GM12878 (cell line): ENCODE measurements at regions not wholly inside any gene's neighbourhood (a gene's known extent, or its start where the extent isn't known, plus 50 kb on each side); places are given as distances from the start of the nearest gene placed in this dataset.

Experiments used
- ATAC-seq: fragments of 200-7000 bp; cut with Tn5 transposase; 3 replicates; pipeline ENCODE4 v1.9.1; 2020; ENCODE audit warnings: mild to moderate bottlenecking, moderate library complexity
- BruUV-seq: library from RNA; stranded (reverse); fragments of 400-500 nt; replicated peaks from 2 replicates; lab custom pipeline; 2021; lab: Mats Ljungman, UMichigan
- CTCF ChIA-PET: fragments of 300-600 bp; sonication (Branson Sonifier 250); formaldehyde crosslinking; extraction: SDS; loops from one replicate; lab custom pipeline; 2021; ENCODE audit warnings: inconsistent platforms; lab: Yijun Ruan, JAX
- POLR2A ChIA-PET: fragments of 350-600 bp; formaldehyde crosslinking; extraction: SDS; loops from one replicate; lab custom pipeline; 2021; ENCODE audit warnings: inconsistent platforms; lab: Charles Lee
- RAD21 ChIA-PET: fragments of 300-600 bp; sonication (Branson Sonifier 250); formaldehyde crosslinking; loops from one replicate; lab custom pipeline; 2023; ENCODE audit warnings: antibody characterized with exemption; ENCODE audit not compliant: unreplicated experiment; lab: Charles Lee
- SMC1A ChIA-PET: fragments of 300-600 bp; sonication (Branson Sonifier 250); formaldehyde crosslinking; loops from one replicate; lab custom pipeline; 2023; ENCODE audit not compliant: unreplicated experiment, uncharacterized antibody; lab: Charles Lee
- DNase-seq: peaks from one replicate; pipeline ENCODE4 v3.0.0-alpha.2; 2011; ENCODE audit warnings: low read depth, low spot score
- FAIRE-seq: peaks from 3 replicates; lab custom pipeline; 2011; peaks lifted over from hg19 to GRCh38; lab: Jason Lieb, UNC
- H2AFZ ChIP-seq: 2 replicates; pipeline ENCODE4 v1.6.0; 2011; ENCODE audit warnings: low read depth, low read length, control low read depth; ENCODE audit not compliant: control insufficient read depth
- H3K27ac ChIP-seq: 2 replicates; pipeline ENCODE4 v1.5.1; 2011; ENCODE audit warnings: control low read depth; ENCODE audit not compliant: control insufficient read depth, insufficient read depth
- H3K27me3 ChIP-seq, 2 experiments: replicated peaks in 1 of 2; 2 replicates each; pipeline versions ENCODE4 v1.6.0 to v1.6.1; 2011; ENCODE audit warnings: low read length in 1 of 2; ENCODE audit not compliant: control insufficient read depth in 2 of 2, insufficient read depth in 2 of 2
- H3K36me3 ChIP-seq, 2 experiments: 2 replicates each; pipeline ENCODE4 v1.5.1; 2011; ENCODE audit warnings: low read length in 1 of 2; ENCODE audit not compliant: control insufficient read depth in 2 of 2, insufficient read depth in 2 of 2
- H3K4me1 ChIP-seq: 2 replicates; pipeline ENCODE4 v1.6.1; 2011; ENCODE audit warnings: mild to moderate bottlenecking, low read length, moderate library complexity, mixed read lengths; ENCODE audit not compliant: control insufficient read depth, insufficient read depth
- H3K4me2 ChIP-seq: 2 replicates; pipeline ENCODE4 v1.6.0; 2011; ENCODE audit warnings: control low read depth; ENCODE audit not compliant: control insufficient read depth, insufficient read depth
- H3K4me3 ChIP-seq: fragments of 200-600 bp; sonication (generic); 2 replicates; pipeline ENCODE4 v1.5.1; 2016
- H3K79me2 ChIP-seq: 2 replicates; pipeline ENCODE4 v1.6.0; 2011; ENCODE audit warnings: low read length; ENCODE audit not compliant: control insufficient read depth, insufficient read depth
- H3K9ac ChIP-seq: 2 replicates; pipeline ENCODE4 v1.8.0; 2011; ENCODE audit warnings: low read length, control low read depth, mixed read lengths; ENCODE audit not compliant: control insufficient read depth, insufficient read depth
- H3K9me3 ChIP-seq: replicated peaks from 3 replicates; pipeline ENCODE4 v1.5.1; 2011; ENCODE audit warnings: mild to moderate bottlenecking, low read length; ENCODE audit not compliant: control insufficient read depth, insufficient read depth
- H4K20me1 ChIP-seq: 2 replicates; pipeline ENCODE4 v1.6.0; 2011; ENCODE audit not compliant: control insufficient read depth, insufficient read depth
- ATF3 ChIP-seq: IDR thresholded peaks from 2 replicates; pipeline ENCODE4 v1.6.1; 2011; ENCODE audit warnings: low read depth, mild to moderate bottlenecking, low read length, moderate library complexity, borderline replicate concordance; ENCODE audit errors: extremely low read depth
- EZH2 ChIP-seq: IDR thresholded peaks from 2 replicates; pipeline ENCODE4 v1.6.1; 2012; ENCODE audit warnings: low read depth, mild to moderate bottlenecking, control low read depth, inconsistent platforms, low read length, borderline replicate concordance; ENCODE audit not compliant: control insufficient read depth
- HDAC2 ChIP-seq: fragments of 200-600 bp; sonication (generic); IDR thresholded peaks from 2 replicates; pipeline ENCODE4 v1.6.1; 2017
- NBN ChIP-seq: fragments of 450-650 bp; IDR thresholded peaks from 2 replicates; pipeline ENCODE4 v1.6.1; 2016
- NRF1 ChIP-seq: conservative IDR thresholded peaks from 2 replicates; pipeline ENCODE4 v1.6.1; 2011; ENCODE audit warnings: mild to moderate bottlenecking, low read depth, low read length, improper control_type of control experiment
- POLR2AphosphoS2 ChIP-seq: IDR thresholded peaks from 2 replicates; pipeline ENCODE4 v1.6.1; 2011; ENCODE audit warnings: low read depth, mild to moderate bottlenecking, low read length, improper control_type of control experiment, moderate library complexity
- SIX5 ChIP-seq: IDR thresholded peaks from 2 replicates; pipeline ENCODE4 v1.6.1; 2011; ENCODE audit warnings: mild to moderate bottlenecking, low read depth, low read length, moderate library complexity; ENCODE audit not compliant: severe bottlenecking
- SMARCA5 ChIP-seq: fragments of 450-650 bp; IDR thresholded peaks from 2 replicates; pipeline ENCODE4 v1.6.1; 2017; ENCODE audit warnings: mild to moderate bottlenecking
- YY1 ChIP-seq: IDR thresholded peaks from 2 replicates; pipeline ENCODE4 v1.6.1; 2011; ENCODE audit warnings: low read depth, mild to moderate bottlenecking, low read length
- ZBED1 ChIP-seq: IDR thresholded peaks from 2 replicates; pipeline ENCODE4 v1.6.1; 2016; ENCODE audit warnings: borderline replicate concordance
- ZNF24 ChIP-seq: fragments of 450-650 bp; IDR thresholded peaks from 2 replicates; pipeline ENCODE4 v1.6.1; 2017; ENCODE audit warnings: antibody characterized with exemption, mild to moderate bottlenecking
- ZNF274 ChIP-seq: IDR thresholded peaks from one replicate; pipeline ENCODE4 v1.8.0; 2011; ENCODE audit not compliant: insufficient read length, insufficient read depth
- ZZZ3 ChIP-seq: IDR thresholded peaks from 2 replicates; pipeline ENCODE4 v1.6.1; 2011; ENCODE audit warnings: low read depth; ENCODE audit not compliant: control insufficient read depth, insufficient read length
- WGBS: methylation state at CpG from one replicate; pipeline ENCODE4 v1.1.6; 2016; ENCODE audit warnings: low lambda C conversion rate; ENCODE audit not compliant: insufficient replicate concordance, insufficient coverage; ENCODE audit errors: missing lambda C conversion rate; 5-methylcytosine and 5-hydroxymethylcytosine counted together
- in situ Hi-C: fragments of 300-500 bp; cut with MboI; formaldehyde crosslinking; loops from 9 replicates; pipeline ENCODE4 v1.14.3; 2018; ENCODE audit warnings: mixed read lengths
- intact Hi-C: fragments of 100-400 bp; cut with micrococcal nuclease; formaldehyde crosslinking; loops from one replicate; pipeline ENCODE4 v1.14.2; 2022; ENCODE audit not compliant: unreplicated experiment
- TF ChIP-seq, protein P1 (sequence below), 3 experiments: IDR thresholded peaks in 2 of 3; conservative IDR thresholded peaks in 1 of 3; 2 replicates each; pipeline ENCODE4 v1.5.1; 2011; ENCODE audit warnings: low read depth in 3 of 3, low read length in 3 of 3, mild to moderate bottlenecking in 3 of 3, control low read depth in 2 of 3, moderate library complexity in 2 of 3, inconsistent platforms in 1 of 3, mixed read lengths in 1 of 3; ENCODE audit not compliant: control insufficient read depth in 2 of 3, insufficient read depth in 1 of 3; ENCODE audit errors: extremely low read depth in 1 of 3
- TF ChIP-seq, protein P2 (sequence below): fragments of 450-650 bp; IDR thresholded peaks from 2 replicates; pipeline ENCODE4 v1.6.1; 2016; ENCODE audit warnings: mild to moderate bottlenecking, moderate library complexity, borderline replicate concordance

- Histone ChIP-seq H3K4me3 (no peak overlapping the region), H3K79me2 (no peaks in the 10 kb centered on the region), H3K27ac (no peak overlapping the region), H2AFZ (no peak overlapping the region), H3K9ac (no peak overlapping the region), H3K4me2 (no peak overlapping the region), H3K27me3 (peaks cover 0 to 8% of the 10 kb centered on the region in 2 experiments; a peak in 3 of 4 replicates), H3K4me1 (no peaks in the 10 kb centered on the region), H3K9me3 (no peaks in the 10 kb centered on the region), H3K36me3 (no peaks in the 10 kb centered on the region), H4K20me1 (no peaks in the 10 kb centered on the region)
- TF ChIP-seq SIX5 = no peak
- TF ChIP-seq, protein P1, sequence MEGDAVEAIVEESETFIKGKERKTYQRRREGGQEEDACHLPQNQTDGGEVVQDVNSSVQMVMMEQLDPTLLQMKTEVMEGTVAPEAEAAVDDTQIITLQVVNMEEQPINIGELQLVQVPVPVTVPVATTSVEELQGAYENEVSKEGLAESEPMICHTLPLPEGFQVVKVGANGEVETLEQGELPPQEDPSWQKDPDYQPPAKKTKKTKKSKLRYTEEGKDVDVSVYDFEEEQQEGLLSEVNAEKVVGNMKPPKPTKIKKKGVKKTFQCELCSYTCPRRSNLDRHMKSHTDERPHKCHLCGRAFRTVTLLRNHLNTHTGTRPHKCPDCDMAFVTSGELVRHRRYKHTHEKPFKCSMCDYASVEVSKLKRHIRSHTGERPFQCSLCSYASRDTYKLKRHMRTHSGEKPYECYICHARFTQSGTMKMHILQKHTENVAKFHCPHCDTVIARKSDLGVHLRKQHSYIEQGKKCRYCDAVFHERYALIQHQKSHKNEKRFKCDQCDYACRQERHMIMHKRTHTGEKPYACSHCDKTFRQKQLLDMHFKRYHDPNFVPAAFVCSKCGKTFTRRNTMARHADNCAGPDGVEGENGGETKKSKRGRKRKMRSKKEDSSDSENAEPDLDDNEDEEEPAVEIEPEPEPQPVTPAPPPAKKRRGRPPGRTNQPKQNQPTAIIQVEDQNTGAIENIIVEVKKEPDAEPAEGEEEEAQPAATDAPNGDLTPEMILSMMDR (IDR thresholded peaks at IDR 0.05 in 2 of 3, conservative IDR thresholded peaks at IDR 0.05 in 1 of 3; ENCODE audit: control insufficient read depth in 2 of 3, extremely low read depth in 1 of 3, insufficient read depth in 1 of 3, low read depth in 3 of 3, low read length in 3 of 3) = no peak
- no peak for TF ChIP-seq POLR2AphosphoS2
- TF ChIP-seq NRF1 = no peak
- TF ChIP-seq ZZZ3 = no peak
- TF ChIP-seq ZNF274 = no peak
- no peak for TF ChIP-seq SMARCA5
- TF ChIP-seq EZH2 = no peak
- TF ChIP-seq, protein P2, sequence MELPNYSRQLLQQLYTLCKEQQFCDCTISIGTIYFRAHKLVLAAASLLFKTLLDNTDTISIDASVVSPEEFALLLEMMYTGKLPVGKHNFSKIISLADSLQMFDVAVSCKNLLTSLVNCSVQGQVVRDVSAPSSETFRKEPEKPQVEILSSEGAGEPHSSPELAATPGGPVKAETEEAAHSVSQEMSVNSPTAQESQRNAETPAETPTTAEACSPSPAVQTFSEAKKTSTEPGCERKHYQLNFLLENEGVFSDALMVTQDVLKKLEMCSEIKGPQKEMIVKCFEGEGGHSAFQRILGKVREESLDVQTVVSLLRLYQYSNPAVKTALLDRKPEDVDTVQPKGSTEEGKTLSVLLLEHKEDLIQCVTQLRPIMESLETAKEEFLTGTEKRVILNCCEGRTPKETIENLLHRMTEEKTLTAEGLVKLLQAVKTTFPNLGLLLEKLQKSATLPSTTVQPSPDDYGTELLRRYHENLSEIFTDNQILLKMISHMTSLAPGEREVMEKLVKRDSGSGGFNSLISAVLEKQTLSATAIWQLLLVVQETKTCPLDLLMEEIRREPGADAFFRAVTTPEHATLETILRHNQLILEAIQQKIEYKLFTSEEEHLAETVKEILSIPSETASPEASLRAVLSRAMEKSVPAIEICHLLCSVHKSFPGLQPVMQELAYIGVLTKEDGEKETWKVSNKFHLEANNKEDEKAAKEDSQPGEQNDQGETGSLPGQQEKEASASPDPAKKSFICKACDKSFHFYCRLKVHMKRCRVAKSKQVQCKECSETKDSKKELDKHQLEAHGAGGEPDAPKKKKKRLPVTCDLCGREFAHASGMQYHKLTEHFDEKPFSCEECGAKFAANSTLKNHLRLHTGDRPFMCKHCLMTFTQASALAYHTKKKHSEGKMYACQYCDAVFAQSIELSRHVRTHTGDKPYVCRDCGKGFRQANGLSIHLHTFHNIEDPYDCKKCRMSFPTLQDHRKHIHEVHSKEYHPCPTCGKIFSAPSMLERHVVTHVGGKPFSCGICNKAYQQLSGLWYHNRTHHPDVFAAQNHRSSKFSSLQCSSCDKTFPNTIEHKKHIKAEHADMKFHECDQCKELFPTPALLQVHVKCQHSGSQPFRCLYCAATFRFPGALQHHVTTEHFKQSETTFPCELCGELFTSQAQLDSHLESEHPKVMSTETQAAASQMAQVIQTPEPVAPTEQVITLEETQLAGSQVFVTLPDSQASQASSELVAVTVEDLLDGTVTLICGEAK = no peak
- TF ChIP-seq ZBED1 = no peak
- TF ChIP-seq HDAC2 = no peak
- TF ChIP-seq ZNF24 = no peak
- TF ChIP-seq NBN = no peak
- no peak for TF ChIP-seq ATF3
- no peak for TF ChIP-seq YY1
- 19% methylated on average over 2 of the region's 2 CpGs for WGBS
- no peak for DNase-seq
- no peak for FAIRE-seq
- intact Hi-C loops (no loop called here), in situ Hi-C loops (no loop called here)
- ChIA-PET POLR2A (no interaction called here), CTCF (no interaction called here), RAD21 (no interaction called here), SMC1A (interaction anchor here (1.2 kb wide), 1 partner anchor 9 kb away, joined by 4 read pairs; no protein-coding TSS in a partner anchor)
- BruUV-seq = no TSS peak
- no peak for ATAC-seq
Measured at GRCh38 chr15:69809421-69809820, 288.3 kb downstream of the TLE3 start.
